Glomerular visceral epithelial cell (primary cell): ENCODE measurements at regions not wholly inside any gene's neighbourhood (a gene's known extent, or its start where the extent isn't known, plus 50 kb on each side); places are given as distances from the start of the nearest gene placed in this dataset.
"Not testable (repeated sequence)": the region's sequence is repeated elsewhere in the genome, so short reads cannot be mapped to it uniquely, and the experiment has no call there.

Source experiments
- DNase-seq: peaks from one replicate; pipeline ENCODE4 v3.0.0-alpha.2; 2016; ENCODE audit errors: extremely low spot score

- no peak for DNase-seq
These were observed 61.5 kb downstream of the PRSS23 start for GRCh38 chr11:86861810-86862209.

GRCh38 chr11:86863476-86863875 lies 63.1 kb downstream of the PRSS23 start:
- no peak for DNase-seq

- DNase-seq = no peak
These were observed 65.1 kb downstream of the PRSS23 start for GRCh38 chr11:86865436-86865835.

- no peak for DNase-seq
These were observed 69.2 kb downstream of the PRSS23 start for GRCh38 chr11:86869531-86869930.

- peak; percentile 49 for DNase-seq
These were observed 69.7 kb downstream of the PRSS23 start for GRCh38 chr11:86869966-86870570.

- no peak for DNase-seq
These were observed 73.3 kb downstream of the PRSS23 start for GRCh38 chr11:86873573-86874083.

- no peak for DNase-seq
These were observed 74.1 kb downstream of the PRSS23 start for GRCh38 chr11:86874304-86875056.

- DNase-seq = no peak
These were observed 76.4 kb downstream of the PRSS23 start for GRCh38 chr11:86876716-86877234.

- DNase-seq = no peak
These were observed 77.2 kb downstream of the PRSS23 start for GRCh38 chr11:86877503-86877902.

GRCh38 chr11:86879241-86879640 lies 76.0 kb downstream of the FZD4 start:
- DNase-seq = not testable (repeated sequence)

- DNase-seq = no peak
These were observed 69.9 kb downstream of the FZD4 start for GRCh38 chr11:86885311-86885710.

- peak; percentile 38 for DNase-seq
These were observed 66.8 kb downstream of the FZD4 start for GRCh38 chr11:86888164-86889000.

- DNase-seq = no peak
These were observed 66.2 kb downstream of the FZD4 start for GRCh38 chr11:86889001-86889341.

GRCh38 chr11:86891036-86891435 lies 64.2 kb downstream of the FZD4 start:
- DNase-seq = no peak

GRCh38 chr11:86893235-86893634 lies 62.0 kb downstream of the FZD4 start:
- DNase-seq = no peak
